NCI-H2171 (cell line): ENCODE measurements at regions not wholly inside any gene's neighbourhood (a gene's known extent, or its start where the extent isn't known, plus 50 kb on each side); places are given as distances from the start of the nearest gene placed in this dataset.
"Not testable (repeated sequence)": the region's sequence is repeated elsewhere in the genome, so short reads cannot be mapped to it uniquely, and the experiment has no call there.

ENCODE experiments used
- DNase-seq: peaks from one replicate; lab custom pipeline; 2025; lab: John Stamatoyannopoulos, UW

GRCh38 chr12:124383028-124383427, 88.1 kb downstream of the RFLNA start:
- no peak for DNase-seq

GRCh38 chr12:124381456-124382296, 86.8 kb downstream of the RFLNA start:
- DNase-seq = no peak

- no peak for DNase-seq
Measured at GRCh38 chr12:124380796-124381455, 86.0 kb downstream of the RFLNA start.

GRCh38 chr12:124379938-124380754, 85.3 kb downstream of the RFLNA start:
- no peak for DNase-seq

GRCh38 chr12:124379379-124379937, 84.6 kb downstream of the RFLNA start:
- DNase-seq = no peak

GRCh38 chr12:124378926-124379325, 84.0 kb downstream of the RFLNA start:
- DNase-seq = no peak

GRCh38 chr12:124377981-124378509, 83.2 kb downstream of the RFLNA start:
- DNase-seq = no peak

GRCh38 chr12:124376435-124376834, 81.5 kb downstream of the RFLNA start:
- no peak for DNase-seq

- DNase-seq = no peak
Measured at GRCh38 chr12:124375789-124376175, 80.9 kb downstream of the RFLNA start.

GRCh38 chr12:124375141-124375788, 80.4 kb downstream of the RFLNA start:
- DNase-seq = no peak

- no peak for DNase-seq
Measured at GRCh38 chr12:124374567-124374966, 79.7 kb downstream of the RFLNA start.

GRCh38 chr12:124374147-124374546, 79.3 kb downstream of the RFLNA start:
- no peak for DNase-seq

- DNase-seq = not testable (repeated sequence)
Measured at GRCh38 chr12:124373701-124374100, 78.8 kb downstream of the RFLNA start.

- no peak for DNase-seq
Measured at GRCh38 chr12:124372831-124373230, 77.9 kb downstream of the RFLNA start.

- no peak for DNase-seq
Measured at GRCh38 chr12:124371970-124372555, 77.2 kb downstream of the RFLNA start.

GRCh38 chr12:124371366-124371765, 76.5 kb downstream of the RFLNA start:
- no peak for DNase-seq

GRCh38 chr12:124370851-124371250, 76.0 kb downstream of the RFLNA start:
- DNase-seq = no peak

GRCh38 chr12:124370384-124370783, 75.5 kb downstream of the RFLNA start:
- no peak for DNase-seq

- no peak for DNase-seq
Measured at GRCh38 chr12:124369827-124370378, 75.0 kb downstream of the RFLNA start.

- DNase-seq = no peak
Measured at GRCh38 chr12:124369055-124369826, 74.3 kb downstream of the RFLNA start.
